CD4-positive, alpha-beta memory T cell (primary cell): ENCODE measurements at regions not wholly inside any gene's neighbourhood (a gene's known extent, or its start where the extent isn't known, plus 50 kb on each side); places are given as distances from the start of the nearest gene placed in this dataset.

Source experiments
- CTCF ChIA-PET: fragments of 350-600 bp; sonication (Branson Sonifier 250); formaldehyde crosslinking; loops from one replicate; lab custom pipeline; 2021; ENCODE audit warnings: inconsistent platforms; ENCODE audit not compliant: partially characterized antibody; lab: Charles Lee
- POLR2A ChIA-PET: fragments of 350-600 bp; sonication (Branson Sonifier 250); formaldehyde crosslinking; loops from one replicate; lab custom pipeline; 2021; ENCODE audit not compliant: partially characterized antibody; lab: Charles Lee
- DNase-seq, 5 donors: peaks; one replicate each; pipeline versions ENCODE4 v3.0.0 to v3.0.0-alpha.2; 2020 to 2022; ENCODE audit warnings: mixed read lengths in 1 of 5
- H3K27ac ChIP-seq: one replicate; pipeline ENCODE4 v1.7.0; 2013; ENCODE audit warnings: low read depth, low read length
- H3K27me3 ChIP-seq: 2 replicates; pipeline ENCODE4 v1.7.0; 2013; ENCODE audit warnings: mild to moderate bottlenecking, low read length, moderate library complexity; ENCODE audit not compliant: insufficient read depth
- H3K36me3 ChIP-seq: 2 replicates; pipeline ENCODE4 v1.7.0; 2013; ENCODE audit warnings: mild to moderate bottlenecking, low read length, moderate library complexity; ENCODE audit not compliant: insufficient read depth
- H3K4me1 ChIP-seq: 2 replicates; pipeline ENCODE4 v1.7.0; 2013; ENCODE audit warnings: mild to moderate bottlenecking, low read length, moderate library complexity; ENCODE audit not compliant: insufficient read depth
- H3K4me3 ChIP-seq, 2 donors: one replicate each; pipeline ENCODE4 v1.7.0; 2013; ENCODE audit warnings: low read length in 2 of 2, mild to moderate bottlenecking in 1 of 2
- H3K9me3 ChIP-seq, 2 donors: one replicate each; pipeline ENCODE4 v1.7.0; 2013; ENCODE audit warnings: low read length in 2 of 2, control low read depth in 1 of 2; ENCODE audit not compliant: control insufficient read depth in 1 of 2
- H3K27ac Mint-ChIP-seq, 7 donors: one replicate each; pipeline ENCODE4 v1.8.0; 2020 to 2021; ENCODE audit warnings: mixed read lengths in 7 of 7, mild to moderate bottlenecking in 6 of 7, inconsistent platforms in 3 of 7, moderate library complexity in 3 of 7
- H3K27me3 Mint-ChIP-seq, 2 donors: one replicate each; pipeline ENCODE4 v1.8.0; 2020 to 2021; ENCODE audit warnings: mixed read lengths in 2 of 2
- H3K36me3 Mint-ChIP-seq, 2 donors: one replicate each; pipeline ENCODE4 v1.8.0; 2020 to 2021; ENCODE audit warnings: mixed read lengths in 2 of 2, inconsistent platforms in 1 of 2, mild to moderate bottlenecking in 1 of 2
- H3K4me1 Mint-ChIP-seq, 4 donors: one replicate each; pipeline ENCODE4 v1.8.0; 2020 to 2021; ENCODE audit warnings: mixed read lengths in 4 of 4, mild to moderate bottlenecking in 1 of 4
- H3K4me3 Mint-ChIP-seq, 8 donors: one replicate each; pipeline ENCODE4 v1.8.0; 2020 to 2021; ENCODE audit warnings: mixed read lengths in 8 of 8, mild to moderate bottlenecking in 7 of 8, moderate library complexity in 6 of 8, inconsistent platforms in 3 of 8
- H3K9me3 Mint-ChIP-seq, 8 donors: one replicate each; pipeline ENCODE4 v1.8.0; 2020 to 2021; ENCODE audit warnings: mixed read lengths in 8 of 8, mild to moderate bottlenecking in 5 of 8, inconsistent platforms in 3 of 8, moderate library complexity in 1 of 8
- intact Hi-C: fragments of 100-400 bp; cut with micrococcal nuclease; formaldehyde crosslinking; loops from one replicate; pipeline ENCODE4 v1.15.1; 2023

DNA sequence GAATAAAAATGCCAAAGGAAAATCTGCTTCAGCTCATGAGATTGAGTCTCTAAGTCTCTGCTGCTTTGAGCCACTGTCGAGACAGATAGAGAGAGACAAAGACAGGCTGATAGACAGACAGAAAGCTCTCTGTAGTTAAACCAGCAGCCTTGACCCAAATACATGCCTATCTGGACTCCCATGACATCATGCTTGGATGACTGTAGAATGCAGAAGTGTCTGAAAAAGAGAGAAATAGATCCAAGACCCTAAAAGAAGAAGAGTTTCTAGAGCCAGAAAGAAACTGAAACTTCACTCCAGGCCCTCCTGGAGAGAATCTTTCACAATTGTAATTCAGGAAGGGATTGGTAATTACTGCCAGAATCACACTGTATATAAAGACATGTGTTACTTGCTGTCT, 122.6 kb upstream of the PLXNC1 start:
- no peak overlapping the region for H3K27ac ChIP-seq
- no peaks in the 10 kb centered on the region for H3K27me3 ChIP-seq
- peaks cover 0 to 3% of the 10 kb centered on the region in 2 donors for H3K27me3 Mint-ChIP-seq
- peaks cover 0 to 31% (median 15%) of the 10 kb centered on the region in 8 donors for H3K9me3 Mint-ChIP-seq
- no peaks in the 10 kb centered on the region for H3K36me3 ChIP-seq
- H3K4me1 Mint-ChIP-seq = peaks cover 3 to 13% (median 7%) of the 10 kb centered on the region in 4 donors
- no peaks in the 10 kb centered on the region for H3K36me3 Mint-ChIP-seq
- intact Hi-C loops = no loop called here
- peak overlapping the region in 1 of 7 donors; percentile 53 for H3K27ac Mint-ChIP-seq
- ChIA-PET CTCF (interaction anchor here (0.5 kb wide), 1 partner anchor 47 kb away, joined by 3 read pairs; no protein-coding TSS in a partner anchor), POLR2A (no interaction called here)
- no peaks in the 10 kb centered on the region for H3K9me3 ChIP-seq
- H3K4me3 ChIP-seq = no peak overlapping the region
- no peak overlapping the region for H3K4me3 Mint-ChIP-seq
- no peak for DNase-seq
- peaks cover 7% of the 10 kb centered on the region for H3K4me1 ChIP-seq

DNA sequence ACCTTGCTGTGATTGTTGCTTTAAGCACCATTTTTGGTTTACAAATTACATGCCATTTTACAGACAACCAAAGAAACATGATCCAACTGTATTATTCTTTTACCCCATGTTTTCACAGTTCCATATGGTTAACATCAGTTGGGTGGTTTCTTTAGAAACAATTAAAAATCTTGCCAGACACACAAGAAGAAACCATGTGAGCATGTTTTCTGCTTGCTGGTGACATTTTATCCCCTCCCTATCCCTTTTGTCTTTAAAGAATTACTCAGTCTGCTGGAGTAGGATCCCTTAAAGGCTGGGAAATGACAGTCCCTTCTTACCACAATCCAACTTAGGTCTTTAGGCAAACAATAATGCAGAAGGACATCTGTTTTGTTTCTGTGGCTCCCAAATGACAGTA, 121.8 kb upstream of the PLXNC1 start:
- H3K27me3 Mint-ChIP-seq = peaks cover 0 to 3% of the 10 kb centered on the region in 2 donors
- peaks cover 16% of the 10 kb centered on the region for H3K4me1 ChIP-seq
- peaks cover 10 to 21% (median 15%) of the 10 kb centered on the region in 4 donors for H3K4me1 Mint-ChIP-seq
- ChIA-PET CTCF (interaction anchor here (1.0 kb wide), 1 partner anchor 75 kb away, joined by 3 read pairs; no protein-coding TSS in a partner anchor), POLR2A (no interaction called here)
- H3K27ac Mint-ChIP-seq = no peak overlapping the region
- intact Hi-C loops = no loop called here
- no peaks in the 10 kb centered on the region for H3K27me3 ChIP-seq
- no peak overlapping the region for H3K4me3 Mint-ChIP-seq
- H3K36me3 ChIP-seq = no peaks in the 10 kb centered on the region
- DNase-seq = no peak
- H3K9me3 ChIP-seq = no peaks in the 10 kb centered on the region
- peaks cover 0 to 31% (median 15%) of the 10 kb centered on the region in 8 donors for H3K9me3 Mint-ChIP-seq
- no peak overlapping the region for H3K4me3 ChIP-seq
- no peaks in the 10 kb centered on the region for H3K36me3 Mint-ChIP-seq
- no peak overlapping the region for H3K27ac ChIP-seq

DNA sequence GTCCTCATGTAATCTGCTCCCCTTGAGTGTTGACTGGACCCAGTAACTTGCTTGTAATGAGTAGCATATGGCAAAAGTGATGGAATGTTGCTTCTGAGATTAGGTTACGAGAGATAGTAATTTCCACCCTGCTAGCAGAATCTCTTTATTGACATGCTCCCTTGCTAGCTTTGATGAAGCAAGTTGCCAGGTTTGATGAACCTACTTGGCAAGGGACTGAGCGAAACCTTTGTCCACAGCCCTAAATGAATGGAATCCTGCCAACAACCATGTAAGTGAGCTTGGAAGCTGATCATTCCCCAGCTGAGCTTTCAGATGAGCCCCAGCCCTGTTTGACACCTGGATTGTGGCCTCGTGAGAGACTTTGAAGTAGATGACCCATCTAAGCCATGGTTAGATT, 120.8 kb upstream of the PLXNC1 start:
- CTCF ChIA-PET = interaction anchor here (1.0 kb wide), 1 partner anchor 74 kb away, joined by 3 read pairs; no protein-coding TSS in a partner anchor
- peaks cover 14 to 28% (median 20%) of the 10 kb centered on the region in 4 donors for H3K4me1 Mint-ChIP-seq

DNA sequence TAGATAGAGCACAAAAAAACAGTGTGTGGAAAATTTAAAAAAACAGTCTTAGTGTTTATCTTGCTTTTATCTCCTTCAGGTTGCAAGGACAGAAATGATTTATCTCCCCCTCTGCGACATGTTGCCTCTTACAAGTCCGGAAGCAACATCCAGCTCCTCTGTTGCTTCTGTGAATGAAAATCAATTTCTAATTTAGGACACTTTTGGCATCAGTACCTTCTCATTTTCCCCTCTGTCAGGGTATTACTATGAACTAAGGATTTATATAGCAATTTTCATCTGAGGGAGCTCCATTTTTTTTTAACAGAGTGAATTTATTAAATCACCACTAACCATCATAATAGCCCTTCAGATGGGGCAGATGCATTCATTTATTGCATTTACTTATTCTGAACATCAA, 116.6 kb upstream of the PLXNC1 start:
- Mint-ChIP-seq H3K4me1 (peaks cover 21 to 43% (median 34%) of the 10 kb centered on the region in 4 donors), H3K27me3 (peaks cover 8 to 9% of the 10 kb centered on the region in 2 donors), H3K36me3 (no peaks in the 10 kb centered on the region), H3K9me3 (peaks cover 0 to 23% (median 8%) of the 10 kb centered on the region in 8 donors), H3K4me3 (peak overlapping the region in 5 of 8 donors; percentile 7 to 65 (median 49)), H3K27ac (peak overlapping the region in 4 of 7 donors; percentile 19 to 62 (median 53))
- CTCF ChIA-PET = interaction anchor here (1.0 to 3.4 kb wide), 2 partner anchors 24 to 70 kb away, joined by 4 to 13 read pairs; no protein-coding TSS in a partner anchor
- intact Hi-C loops = no loop called here
- H3K27ac ChIP-seq = no peak overlapping the region
- no peaks in the 10 kb centered on the region for H3K27me3 ChIP-seq
- no peaks in the 10 kb centered on the region for H3K36me3 ChIP-seq
- POLR2A ChIA-PET = interaction anchor here (1.6 kb wide), 1 partner anchor 23 kb away, joined by 6 read pairs; no protein-coding TSS in a partner anchor
- no peak overlapping the region for H3K4me3 ChIP-seq
- H3K4me1 ChIP-seq = peaks cover 40% of the 10 kb centered on the region
- no peak for DNase-seq
- no peaks in the 10 kb centered on the region for H3K9me3 ChIP-seq

More for the DNA sequence above, 120.8 kb upstream of the PLXNC1 start:
- POLR2A ChIA-PET = interaction anchor here (0.5 kb wide), 1 partner anchor 97 kb away, joined by 3 read pairs; no protein-coding TSS in a partner anchor
- H3K27ac ChIP-seq = no peak overlapping the region
- Mint-ChIP-seq H3K27me3 (peaks cover 3 to 4% of the 10 kb centered on the region in 2 donors), H3K27ac (no peak overlapping the region), H3K4me3 (no peak overlapping the region), H3K9me3 (peaks cover 0 to 31% (median 13%) of the 10 kb centered on the region in 8 donors), H3K36me3 (no peaks in the 10 kb centered on the region)
- peaks cover 25% of the 10 kb centered on the region for H3K4me1 ChIP-seq
- H3K27me3 ChIP-seq = no peaks in the 10 kb centered on the region
- H3K4me3 ChIP-seq = no peak overlapping the region
- no peaks in the 10 kb centered on the region for H3K36me3 ChIP-seq
- no peaks in the 10 kb centered on the region for H3K9me3 ChIP-seq
- intact Hi-C loops = no loop called here
- no peak for DNase-seq

DNA sequence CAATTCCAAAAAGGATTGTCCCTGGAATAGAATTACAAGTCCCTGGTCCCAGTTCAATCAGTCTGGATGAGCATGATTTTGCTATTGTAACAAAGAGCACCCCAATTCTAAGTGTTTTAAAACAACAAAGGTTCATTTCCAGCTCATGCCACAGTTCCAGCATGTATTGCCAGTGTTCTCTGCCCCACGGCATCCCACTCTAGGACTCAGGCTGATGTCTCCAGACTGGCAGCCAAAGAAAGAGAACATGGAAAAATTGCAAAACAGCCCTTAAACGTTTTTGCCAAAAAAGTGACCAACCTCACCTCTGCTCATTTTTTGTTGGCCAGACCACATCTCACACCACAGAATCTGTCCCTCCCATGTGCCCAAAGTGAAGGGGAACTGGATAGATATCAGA, 116.0 kb upstream of the PLXNC1 start:
- Mint-ChIP-seq H3K27me3 (peaks cover 8 to 9% of the 10 kb centered on the region in 2 donors), H3K4me1 (peaks cover 21 to 43% (median 34%) of the 10 kb centered on the region in 4 donors), H3K27ac (peak overlapping the region in 6 of 7 donors; percentile 19 to 92 (median 64)), H3K9me3 (peaks cover 0 to 23% (median 8%) of the 10 kb centered on the region in 8 donors), H3K4me3 (peak overlapping the region in 6 of 8 donors; percentile 50 to 76 (median 70)), H3K36me3 (no peaks in the 10 kb centered on the region)
- no peaks in the 10 kb centered on the region for H3K9me3 ChIP-seq
- H3K4me3 ChIP-seq = no peak overlapping the region
- H3K27ac ChIP-seq = no peak overlapping the region
- no peaks in the 10 kb centered on the region for H3K36me3 ChIP-seq
- intact Hi-C loops = no loop called here
- H3K27me3 ChIP-seq = no peaks in the 10 kb centered on the region
- POLR2A ChIA-PET = interaction anchor here (1.1 to 1.6 kb wide), 2 partner anchors 20 to 24 kb away, joined by 3 to 6 read pairs; no protein-coding TSS in a partner anchor
- CTCF ChIA-PET = interaction anchor here (1.0 to 3.4 kb wide), 4 partner anchors 25 to 69 kb away, joined by 3 to 13 read pairs (median 4); no protein-coding TSS in a partner anchor
- DNase-seq = no peak
- H3K4me1 ChIP-seq = peaks cover 40% of the 10 kb centered on the region

DNA sequence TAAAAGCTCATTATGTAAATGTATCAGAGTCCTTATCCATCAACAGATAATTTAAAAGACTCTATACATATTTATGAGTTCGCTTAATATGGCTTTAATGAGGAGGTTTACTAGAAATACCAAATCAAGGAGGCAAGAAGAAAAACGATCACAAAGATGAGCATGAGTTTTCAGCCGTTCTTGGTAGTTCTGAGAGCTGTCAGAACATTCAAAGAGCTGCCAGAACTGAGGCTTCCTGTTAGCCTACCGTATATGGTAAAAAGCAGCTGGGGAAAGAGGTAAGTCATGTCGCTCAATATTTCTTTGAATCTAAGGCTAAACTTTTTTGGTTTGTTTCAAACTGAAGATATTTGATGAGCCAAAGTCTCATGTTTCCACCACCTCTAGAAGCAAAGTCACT, 115.3 kb upstream of the PLXNC1 start:
- Histone ChIP-seq H3K4me1 (peaks cover 40% of the 10 kb centered on the region), H3K4me3 (no peak overlapping the region), H3K9me3 (no peaks in the 10 kb centered on the region), H3K27me3 (no peaks in the 10 kb centered on the region), H3K27ac (no peak overlapping the region), H3K36me3 (no peaks in the 10 kb centered on the region)
- Mint-ChIP-seq H3K27ac (peak overlapping the region; percentile 19 to 92 (median 64)), H3K4me3 (peak overlapping the region; percentile 1 to 76 (median 60)), H3K4me1 (peaks cover 21 to 43% (median 34%) of the 10 kb centered on the region in 4 donors), H3K36me3 (no peaks in the 10 kb centered on the region), H3K9me3 (peaks cover 0 to 28% (median 8%) of the 10 kb centered on the region in 8 donors), H3K27me3 (peaks cover 8 to 9% of the 10 kb centered on the region in 2 donors)
- ChIA-PET CTCF (interaction anchor here (1.1 to 3.4 kb wide), 4 partner anchors 25 to 69 kb away, joined by 3 to 13 read pairs (median 4); no protein-coding TSS in a partner anchor), POLR2A (interaction anchor here (1.1 to 1.6 kb wide), 2 partner anchors 21 to 25 kb away, joined by 3 to 6 read pairs; no protein-coding TSS in a partner anchor)
- intact Hi-C loops = no loop called here
- peak in 4 of 5 donors; percentile 14 to 36 (median 20) for DNase-seq

DNA sequence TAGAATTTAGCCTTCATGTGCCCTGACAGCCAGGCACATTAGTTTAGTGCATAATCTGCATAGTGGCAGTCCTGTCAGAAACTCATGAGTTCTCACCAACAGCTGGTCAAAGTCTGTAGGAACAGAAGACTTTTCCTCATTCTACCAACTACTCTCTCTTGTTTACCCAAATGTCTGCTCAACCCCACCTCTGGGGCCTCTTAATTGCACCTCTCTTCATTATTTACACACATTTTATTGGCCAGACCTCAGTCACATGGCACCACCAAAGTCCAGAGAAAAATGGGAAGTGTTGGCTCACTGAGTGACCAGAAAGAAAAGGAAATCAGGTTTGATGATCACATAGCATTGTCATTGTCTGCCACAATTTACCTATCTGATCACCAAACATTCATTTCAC, 114.6 kb upstream of the PLXNC1 start:
- peak overlapping the region in 4 of 7 donors; percentile 64 to 92 (median 78) for H3K27ac Mint-ChIP-seq
- CTCF ChIA-PET = interaction anchor here (1.1 to 3.4 kb wide), 4 partner anchors 26 to 68 kb away, joined by 3 to 13 read pairs (median 4); no protein-coding TSS in a partner anchor
- H3K27me3 ChIP-seq = no peaks in the 10 kb centered on the region
- H3K9me3 ChIP-seq = no peaks in the 10 kb centered on the region
- no peak for DNase-seq
- H3K9me3 Mint-ChIP-seq = peaks cover 0 to 30% (median 10%) of the 10 kb centered on the region in 8 donors
- POLR2A ChIA-PET = no interaction called here
- H3K27me3 Mint-ChIP-seq = peaks cover 8 to 9% of the 10 kb centered on the region in 2 donors
- no peaks in the 10 kb centered on the region for H3K36me3 ChIP-seq
- peaks cover 40% of the 10 kb centered on the region for H3K4me1 ChIP-seq
- H3K27ac ChIP-seq = no peak overlapping the region
- H3K4me3 Mint-ChIP-seq = peak overlapping the region in 1 of 8 donors; percentile 17
- intact Hi-C loops = no loop called here
- H3K4me1 Mint-ChIP-seq = peaks cover 21 to 43% (median 34%) of the 10 kb centered on the region in 4 donors
- no peak overlapping the region for H3K4me3 ChIP-seq
- H3K36me3 Mint-ChIP-seq = peaks cover 0 to under 1% of the 10 kb centered on the region in 2 donors
